Hepatocyte (in vitro differentiated cells): ENCODE measurements at regions not wholly inside any gene's neighbourhood (a gene's known extent, or its start where the extent isn't known, plus 50 kb on each side); places are given as distances from the start of the nearest gene placed in this dataset.

Source experiments
- DNase-seq: peaks from one replicate; pipeline ENCODE4 v3.0.0-alpha.2; 2016; ENCODE audit warnings: low spot score
- H2AFZ ChIP-seq: fragments of 200-600 bp; sonication (generic); 2 replicates; pipeline ENCODE4 v1.6.0; 2016; ENCODE audit warnings: antibody characterized with exemption, mild to moderate bottlenecking
- H3K27ac ChIP-seq: fragments of 200-600 bp; sonication (generic); 2 replicates; pipeline ENCODE4 v1.5.1; 2016; ENCODE audit warnings: mild to moderate bottlenecking
- H3K27me3 ChIP-seq: fragments of 200-600 bp; sonication (generic); 2 replicates; pipeline ENCODE4 v1.6.1; 2016
- H3K36me3 ChIP-seq: fragments of 200-600 bp; sonication (generic); replicated peaks from 2 replicates; pipeline ENCODE4 v1.5.1; 2016; ENCODE audit warnings: low read depth; ENCODE audit not compliant: insufficient read depth
- H3K4me1 ChIP-seq: fragments of 200-600 bp; sonication (generic); 2 replicates; pipeline ENCODE4 v1.5.1; 2016; ENCODE audit warnings: mild to moderate bottlenecking, moderate library complexity; ENCODE audit not compliant: insufficient read depth
- H3K4me2 ChIP-seq: fragments of 200-600 bp; sonication (generic); 2 replicates; pipeline ENCODE4 v1.6.0; 2016
- H3K4me3 ChIP-seq: fragments of 200-600 bp; sonication (generic); 2 replicates; pipeline ENCODE4 v1.5.1; 2016; ENCODE audit warnings: mild to moderate bottlenecking
- H3K79me2 ChIP-seq: fragments of 200-600 bp; sonication (generic); 2 replicates; pipeline ENCODE4 v1.6.0; 2017; ENCODE audit warnings: mild to moderate bottlenecking
- H3K9me2 ChIP-seq: fragments of 200-600 bp; sonication (generic); replicated peaks from 2 replicates; pipeline ENCODE4 v1.6.0; 2017; ENCODE audit warnings: mild to moderate bottlenecking; ENCODE audit not compliant: insufficient read depth
- H3K9me3 ChIP-seq: fragments of 200-600 bp; sonication (generic); 2 replicates; pipeline ENCODE4 v1.5.1; 2016; ENCODE audit warnings: low read depth, mild to moderate bottlenecking
- H4K20me1 ChIP-seq: fragments of 200-600 bp; sonication (generic); 2 replicates; pipeline ENCODE4 v1.6.0; 2016; ENCODE audit warnings: mild to moderate bottlenecking; ENCODE audit not compliant: insufficient read depth, poor library complexity, severe bottlenecking
- EZH2 ChIP-seq: fragments of 200-600 bp; sonication (generic); IDR thresholded peaks from 2 replicates; pipeline ENCODE4 v1.6.1; 2016; ENCODE audit warnings: antibody characterized with exemption, mild to moderate bottlenecking, borderline replicate concordance
- EZH2phosphoT487 ChIP-seq: fragments of 200-600 bp; sonication (generic); IDR thresholded peaks from one replicate; pipeline ENCODE4 v1.6.1; 2018; ENCODE audit warnings: antibody characterized with exemption, mild to moderate bottlenecking, low read depth, moderate library complexity; ENCODE audit not compliant: unreplicated experiment, severe bottlenecking
- WGBS: methylation state at CpG from one replicate; pipeline ENCODE4 v1.1.6; 2016; ENCODE audit warnings: low lambda C conversion rate; ENCODE audit errors: missing lambda C conversion rate; 5-methylcytosine and 5-hydroxymethylcytosine counted together
- TF ChIP-seq, protein P1 (sequence below): fragments of 200-600 bp; sonication (generic); IDR thresholded peaks from 2 replicates; pipeline ENCODE4 v1.5.1; 2016; ENCODE audit warnings: antibody characterized with exemption, mild to moderate bottlenecking; ENCODE audit not compliant: poor library complexity

GRCh38 chr5:88515068-88515467 is 246.4 kb upstream of the TMEM161B start:
- no peak overlapping the region for H2AFZ ChIP-seq
- H3K79me2 ChIP-seq, result no peaks in the 10 kb centered on the region
- no peaks in the 10 kb centered on the region for H3K9me2 ChIP-seq
- no peak overlapping the region for H3K4me3 ChIP-seq
- TF ChIP-seq, protein P1, sequence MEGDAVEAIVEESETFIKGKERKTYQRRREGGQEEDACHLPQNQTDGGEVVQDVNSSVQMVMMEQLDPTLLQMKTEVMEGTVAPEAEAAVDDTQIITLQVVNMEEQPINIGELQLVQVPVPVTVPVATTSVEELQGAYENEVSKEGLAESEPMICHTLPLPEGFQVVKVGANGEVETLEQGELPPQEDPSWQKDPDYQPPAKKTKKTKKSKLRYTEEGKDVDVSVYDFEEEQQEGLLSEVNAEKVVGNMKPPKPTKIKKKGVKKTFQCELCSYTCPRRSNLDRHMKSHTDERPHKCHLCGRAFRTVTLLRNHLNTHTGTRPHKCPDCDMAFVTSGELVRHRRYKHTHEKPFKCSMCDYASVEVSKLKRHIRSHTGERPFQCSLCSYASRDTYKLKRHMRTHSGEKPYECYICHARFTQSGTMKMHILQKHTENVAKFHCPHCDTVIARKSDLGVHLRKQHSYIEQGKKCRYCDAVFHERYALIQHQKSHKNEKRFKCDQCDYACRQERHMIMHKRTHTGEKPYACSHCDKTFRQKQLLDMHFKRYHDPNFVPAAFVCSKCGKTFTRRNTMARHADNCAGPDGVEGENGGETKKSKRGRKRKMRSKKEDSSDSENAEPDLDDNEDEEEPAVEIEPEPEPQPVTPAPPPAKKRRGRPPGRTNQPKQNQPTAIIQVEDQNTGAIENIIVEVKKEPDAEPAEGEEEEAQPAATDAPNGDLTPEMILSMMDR, result no peak
- TF ChIP-seq EZH2 (no peak), EZH2phosphoT487 (no peak)
- no peaks in the 10 kb centered on the region for H3K27me3 ChIP-seq
- H3K36me3 ChIP-seq, result no peaks in the 10 kb centered on the region
- no peak overlapping the region for H3K4me2 ChIP-seq
- no peak for DNase-seq
- H3K27ac ChIP-seq, result peak overlapping the region; percentile 25
- H3K9me3 ChIP-seq, result no peaks in the 10 kb centered on the region
- no peaks in the 10 kb centered on the region for H4K20me1 ChIP-seq
- 93% methylated on average over 1 of the region's 1 CpG for WGBS
- H3K4me1 ChIP-seq, result peaks cover 5% of the 10 kb centered on the region

DNA sequence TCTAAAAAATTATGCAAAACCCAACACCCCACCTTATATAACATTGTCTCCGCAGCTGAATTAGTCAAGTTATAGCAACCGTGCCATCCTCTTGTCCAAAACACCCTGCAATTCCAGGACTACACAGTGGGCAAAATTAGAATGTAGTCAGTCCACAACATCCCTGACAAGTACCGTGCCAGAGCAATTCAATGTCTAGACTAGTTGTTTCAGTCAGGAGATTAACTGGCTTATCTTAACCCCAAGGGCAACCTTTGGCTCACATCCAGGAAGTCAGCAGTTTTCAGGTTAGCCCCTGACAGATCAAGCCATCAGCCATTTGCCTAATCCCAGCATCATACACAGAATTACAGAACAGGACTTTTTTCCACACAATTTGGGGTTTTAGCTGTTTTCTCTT is 240.8 kb upstream of the TMEM161B start:
- H3K27ac ChIP-seq, result no peak overlapping the region
- no peak overlapping the region for H3K4me3 ChIP-seq
- WGBS, result 63% methylated on average over 3 of the region's 3 CpGs

DNA sequence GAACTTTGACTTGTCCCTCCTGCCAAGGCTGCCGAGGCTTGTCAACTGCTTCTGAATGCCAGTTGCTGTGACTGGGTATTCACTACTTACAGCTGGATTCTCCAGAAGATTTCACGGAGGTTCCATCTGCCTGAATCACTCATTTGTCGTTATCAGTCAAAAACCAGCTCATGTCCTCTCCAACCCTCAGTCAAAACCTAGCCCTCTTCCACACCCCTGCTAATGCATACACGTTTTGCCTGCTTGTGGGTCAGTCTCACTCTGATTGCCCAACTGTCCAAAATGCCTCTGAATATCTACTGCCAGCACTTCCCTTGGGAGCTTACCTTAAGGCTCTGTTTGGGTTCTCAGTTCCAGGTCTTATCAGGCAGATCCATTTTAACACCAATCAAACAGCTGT is 238.6 kb upstream of the TMEM161B start:
- H4K20me1 ChIP-seq, result no peaks in the 10 kb centered on the region
- TF ChIP-seq, protein P1, result no peak
- TF ChIP-seq EZH2phosphoT487 (no peak), EZH2 (no peak)
- H3K4me1 ChIP-seq, result no peaks in the 10 kb centered on the region
- H3K4me3 ChIP-seq, result no peak overlapping the region
- H2AFZ ChIP-seq, result no peak overlapping the region
- DNase-seq, result no peak
- H3K79me2 ChIP-seq, result no peaks in the 10 kb centered on the region
- H3K4me2 ChIP-seq, result no peak overlapping the region
- no peaks in the 10 kb centered on the region for H3K36me3 ChIP-seq
- H3K27me3 ChIP-seq, result no peaks in the 10 kb centered on the region
- WGBS, result 82% methylated on average over 4 of the region's 4 CpGs
- H3K9me2 ChIP-seq, result no peaks in the 10 kb centered on the region
- no peak overlapping the region for H3K27ac ChIP-seq
- H3K9me3 ChIP-seq, result no peaks in the 10 kb centered on the region

More for the DNA sequence above, 240.8 kb upstream of the TMEM161B start:
- peak; percentile 12 for DNase-seq
- Histone ChIP-seq H4K20me1 (no peaks in the 10 kb centered on the region), H3K4me2 (no peak overlapping the region), H3K79me2 (no peaks in the 10 kb centered on the region), H3K9me2 (no peaks in the 10 kb centered on the region), H3K4me1 (no peaks in the 10 kb centered on the region), H3K27me3 (no peaks in the 10 kb centered on the region), H2AFZ (no peak overlapping the region), H3K36me3 (no peaks in the 10 kb centered on the region), H3K9me3 (no peaks in the 10 kb centered on the region)
- no peak for TF ChIP-seq EZH2
- no peak for TF ChIP-seq EZH2phosphoT487
- TF ChIP-seq, protein P1, result no peak

GRCh38 chr5:88503406-88503805 is 234.8 kb upstream of the TMEM161B start:
- Histone ChIP-seq H3K36me3 (no peaks in the 10 kb centered on the region), H4K20me1 (no peaks in the 10 kb centered on the region), H3K27ac (no peak overlapping the region), H3K9me3 (no peaks in the 10 kb centered on the region), H3K79me2 (no peaks in the 10 kb centered on the region), H3K4me3 (no peak overlapping the region), H3K4me2 (peak overlapping the region; percentile 56), H3K4me1 (no peaks in the 10 kb centered on the region), H2AFZ (no peak overlapping the region), H3K9me2 (no peaks in the 10 kb centered on the region), H3K27me3 (peaks cover 3% of the 10 kb centered on the region)
- WGBS, result 49% methylated on average over 3 of the region's 3 CpGs
- TF ChIP-seq, protein P1, result no peak
- TF ChIP-seq EZH2, result no peak
- no peak for TF ChIP-seq EZH2phosphoT487
- DNase-seq, result no peak
